Pancreas (tissue), 10 donors: ENCODE measurements at regions not wholly inside any gene's neighbourhood (a gene's known extent, or its start where the extent isn't known, plus 50 kb on each side); places are given as distances from the start of the nearest gene placed in this dataset.
"Not testable (repeated sequence)": the region's sequence is repeated elsewhere in the genome, so short reads cannot be mapped to it uniquely, and the experiment has no call there.

Experiments
- ATAC-seq, 4 donors: fragments of 200-7000 bp; cut with Tn5 transposase; one replicate each; pipeline versions ENCODE4 v1.8.0 to v1.9.1; 2020; ENCODE audit warnings: mild to moderate bottlenecking in 4 of 4, moderate library complexity in 4 of 4
- DNase-seq, 6 donors: peaks; one replicate each; pipeline ENCODE4 v3.0.0-alpha.2; 2020
- FAIRE-seq: peaks from 2 replicates; lab custom pipeline; 2012; peaks lifted over from hg19 to GRCh38; lab: Jason Lieb, UNC
- H3K27ac ChIP-seq, 4 donors: fragments of 200-600 bp; sonication (generic); 1 replicate in 3 of 4; 2 replicates in 1 of 4; pipeline versions ENCODE4 v1.5.0 to v1.8.0; 2020
- H3K27me3 ChIP-seq, 4 donors: fragments of 200-600 bp; one replicate each; pipeline ENCODE4 v1.8.0; 2021
- H3K36me3 ChIP-seq, 3 donors: fragments of 200-600 bp; sonication (generic) in 1 of 3; one replicate each; pipeline versions ENCODE4 v1.5.0 to v1.8.0; 2020 to 2021
- H3K4me1 ChIP-seq, 3 donors: fragments of 200-600 bp; one replicate each; pipeline ENCODE4 v1.8.0; 2021
- H3K4me3 ChIP-seq, 4 donors: fragments of 200-600 bp; sonication (generic) in 2 of 4; one replicate each; pipeline versions ENCODE4 v1.5.0 to v1.8.0; 2020 to 2021
- H3K9me3 ChIP-seq, 4 donors: fragments of 200-600 bp; one replicate each; pipeline ENCODE4 v1.8.0; 2021
- WGBS, 2 donors: extraction: QIAGEN DNeasy Blood & Tissue Kit; methylation state at CpG; one replicate each; pipeline ENCODE4 v1.1.7; 2013; 5-methylcytosine and 5-hydroxymethylcytosine counted together
- intact Hi-C, 3 donors: fragments of 100-400 bp; cut with DNase I; formaldehyde crosslinking; loops; one replicate each; pipeline versions ENCODE4 v1.11.1 to v1.14.2; 2022
- TF ChIP-seq, protein P1 (sequence below), 4 donors: fragments of 200-600 bp; sonication (generic) in 3 of 4; IDR thresholded peaks; one replicate each; pipeline versions ENCODE4 v1.5.0 to v1.8.0; 2021; ENCODE audit warnings: antibody characterized with exemption in 4 of 4
- donor health status: healthy with polysubstance abuse.
- donor health status: DM: no; HTN: no; CAD: no; lungs with moderate emphysema.
- donor health status: DM: no; HTN: no; CAD: no.
- donor health status: control.
- donor health status: control.
- donor health status: Bipolar disorder and iron deficiency.
- donor health status: DM: yes; HTN: yes; CAD: no.
- donor health status: DM: no; HTN: no; CAD: no.
- donor health status: DM: no; HTN: no; CAD: no.
- donor health status: DM: yes; HTN: yes; CAD: no.

DNA sequence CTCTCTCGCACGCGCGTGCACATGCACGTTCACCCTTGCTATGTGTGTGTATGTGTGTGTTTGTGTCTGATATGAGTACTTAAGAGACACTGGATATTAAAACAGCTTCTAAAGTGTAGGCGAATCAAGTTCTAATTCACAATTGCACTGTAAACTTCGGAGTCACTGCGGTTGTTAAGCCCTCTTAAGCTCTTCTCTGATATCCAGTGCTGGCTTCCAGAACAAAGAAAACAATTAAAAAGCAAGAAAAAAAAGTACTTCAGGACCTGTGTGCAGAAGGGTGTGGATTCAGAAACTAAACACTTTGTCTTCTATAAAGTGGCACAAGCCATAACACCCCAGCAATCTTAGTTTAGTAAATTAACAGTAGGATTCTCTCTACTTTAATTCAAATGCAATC, 300.2 kb downstream of the PCDH7 start:
- H3K9me3 ChIP-seq = no peaks in the 10 kb centered on the region
- FAIRE-seq (no peak), ATAC-seq (no peak), DNase-seq (no peak)
- no peaks in the 10 kb centered on the region for H3K4me1 ChIP-seq
- H3K36me3 ChIP-seq = no peaks in the 10 kb centered on the region
- WGBS, 2 donors = 79 to 89% methylated on average over 8 of the region's 8 CpGs
- H3K27me3 ChIP-seq = no peaks in the 10 kb centered on the region
- H3K4me3 ChIP-seq = no peak overlapping the region
- intact Hi-C loops = no loop called here
- no peak overlapping the region for H3K27ac ChIP-seq
- TF ChIP-seq, protein P1, sequence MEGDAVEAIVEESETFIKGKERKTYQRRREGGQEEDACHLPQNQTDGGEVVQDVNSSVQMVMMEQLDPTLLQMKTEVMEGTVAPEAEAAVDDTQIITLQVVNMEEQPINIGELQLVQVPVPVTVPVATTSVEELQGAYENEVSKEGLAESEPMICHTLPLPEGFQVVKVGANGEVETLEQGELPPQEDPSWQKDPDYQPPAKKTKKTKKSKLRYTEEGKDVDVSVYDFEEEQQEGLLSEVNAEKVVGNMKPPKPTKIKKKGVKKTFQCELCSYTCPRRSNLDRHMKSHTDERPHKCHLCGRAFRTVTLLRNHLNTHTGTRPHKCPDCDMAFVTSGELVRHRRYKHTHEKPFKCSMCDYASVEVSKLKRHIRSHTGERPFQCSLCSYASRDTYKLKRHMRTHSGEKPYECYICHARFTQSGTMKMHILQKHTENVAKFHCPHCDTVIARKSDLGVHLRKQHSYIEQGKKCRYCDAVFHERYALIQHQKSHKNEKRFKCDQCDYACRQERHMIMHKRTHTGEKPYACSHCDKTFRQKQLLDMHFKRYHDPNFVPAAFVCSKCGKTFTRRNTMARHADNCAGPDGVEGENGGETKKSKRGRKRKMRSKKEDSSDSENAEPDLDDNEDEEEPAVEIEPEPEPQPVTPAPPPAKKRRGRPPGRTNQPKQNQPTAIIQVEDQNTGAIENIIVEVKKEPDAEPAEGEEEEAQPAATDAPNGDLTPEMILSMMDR (IDR thresholded peaks at IDR 0.05) = no peak

DNA sequence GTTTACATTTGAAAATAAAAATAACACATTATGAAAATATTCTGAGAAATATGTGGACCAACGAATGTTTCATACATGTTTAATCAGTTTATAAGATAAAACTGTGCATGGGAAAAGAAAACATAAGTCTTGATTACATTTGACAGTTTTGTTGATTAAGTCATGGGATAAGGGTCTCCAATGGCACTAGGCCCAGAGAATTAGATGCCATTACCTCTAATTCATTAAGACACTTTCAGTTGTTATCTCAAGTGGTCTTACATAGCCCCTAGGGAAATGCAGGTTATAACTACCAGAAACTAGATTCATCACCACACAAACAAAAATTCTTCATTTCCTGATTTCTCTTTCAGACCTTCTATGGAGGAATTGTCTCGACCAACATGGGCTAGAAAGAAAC, 300.8 kb downstream of the PCDH7 start:
- WGBS, 2 donors = 41 to 48% methylated on average over 2 of the region's 2 CpGs
- intact Hi-C loops = no loop called here
- TF ChIP-seq, protein P1 (IDR thresholded peaks at IDR 0.05) = no peak
- ATAC-seq = no peak
- FAIRE-seq = no peak
- Histone ChIP-seq H3K9me3 (no peaks in the 10 kb centered on the region), H3K4me1 (no peaks in the 10 kb centered on the region), H3K27ac (no peak overlapping the region), H3K36me3 (no peaks in the 10 kb centered on the region), H3K4me3 (no peak overlapping the region), H3K27me3 (no peaks in the 10 kb centered on the region)
- DNase-seq = no peak

DNA sequence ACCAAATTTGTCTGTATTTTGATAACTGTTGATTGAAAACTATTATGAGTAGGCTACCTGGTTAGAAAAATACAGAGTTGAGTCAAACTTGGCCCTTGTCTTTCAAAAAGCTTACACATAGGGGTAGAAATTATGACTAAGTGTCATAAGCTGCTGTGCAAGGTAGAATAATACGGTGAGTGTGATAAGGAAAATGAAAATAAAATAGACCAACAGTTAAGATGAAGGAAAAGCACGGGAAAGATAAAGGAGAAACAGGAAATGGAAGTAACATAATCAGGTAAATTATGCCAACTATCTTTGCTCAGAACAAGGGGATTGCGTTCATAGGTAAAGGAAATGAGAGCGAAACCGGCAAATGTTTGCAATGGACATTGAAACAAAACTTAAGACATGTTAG, 302.5 kb downstream of the PCDH7 start:
- 70% methylated on average over 5 of the region's 5 CpGs for WGBS, 2 donors
- H3K36me3 ChIP-seq = no peaks in the 10 kb centered on the region
- TF ChIP-seq, protein P1 (IDR thresholded peaks at IDR 0.05) = no peak
- H3K4me1 ChIP-seq = no peaks in the 10 kb centered on the region
- no peaks in the 10 kb centered on the region for H3K27me3 ChIP-seq
- intact Hi-C loops = no loop called here
- no peak overlapping the region for H3K4me3 ChIP-seq
- no peak for ATAC-seq
- no peak for FAIRE-seq
- no peaks in the 10 kb centered on the region for H3K9me3 ChIP-seq
- H3K27ac ChIP-seq = no peak overlapping the region
- no peak for DNase-seq

DNA sequence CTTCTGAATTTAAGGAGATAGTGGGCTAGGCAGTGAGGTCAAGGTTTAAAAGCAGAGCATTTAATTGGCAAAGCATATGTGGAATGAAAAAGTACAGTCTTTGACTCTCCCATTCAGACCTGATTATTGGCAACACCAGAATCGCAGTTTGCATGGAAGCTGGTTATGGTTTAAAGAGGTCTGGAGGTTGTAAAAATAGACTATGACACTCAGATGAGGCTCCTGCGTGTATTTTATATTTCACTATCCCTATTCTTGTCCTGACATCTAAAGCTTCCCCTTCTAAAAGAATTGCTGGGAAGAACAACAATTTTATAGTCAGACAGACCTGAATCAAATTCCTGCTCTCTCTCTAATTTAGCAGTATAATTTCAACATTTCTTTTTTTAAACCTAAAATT, 302.9 kb downstream of the PCDH7 start:
- no peaks in the 10 kb centered on the region for H3K36me3 ChIP-seq
- no peak for ATAC-seq
- intact Hi-C loops = no loop called here
- TF ChIP-seq, protein P1 (IDR thresholded peaks at IDR 0.05) = no peak
- H3K27me3 ChIP-seq = no peaks in the 10 kb centered on the region
- H3K4me1 ChIP-seq = no peaks in the 10 kb centered on the region
- WGBS, 2 donors = 68 to 83% methylated on average over 2 of the region's 2 CpGs
- DNase-seq = no peak
- no peak overlapping the region for H3K27ac ChIP-seq
- no peak overlapping the region for H3K4me3 ChIP-seq
- no peak for FAIRE-seq
- H3K9me3 ChIP-seq = no peaks in the 10 kb centered on the region

DNA sequence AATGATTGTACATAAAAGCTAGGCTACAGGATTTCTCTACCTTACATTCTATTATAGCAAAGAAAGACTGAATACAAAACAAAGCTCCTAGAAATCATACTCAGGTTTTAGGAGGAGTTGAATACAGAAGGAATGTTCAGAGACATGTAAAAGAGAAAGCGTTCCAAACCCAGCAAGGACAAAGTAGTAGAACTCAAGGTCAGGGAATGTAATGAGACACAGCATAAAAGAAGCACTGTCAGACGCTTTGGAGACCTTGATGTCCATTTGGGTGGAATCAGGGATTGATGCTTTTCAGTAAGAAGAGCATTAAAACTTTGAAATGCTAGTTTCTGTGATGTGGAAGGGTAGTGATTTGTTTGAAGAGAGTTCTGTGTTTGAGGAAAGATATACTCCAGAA, 303.6 kb downstream of the PCDH7 start:
- Histone ChIP-seq H3K27ac (no peak overlapping the region), H3K4me3 (no peak overlapping the region), H3K9me3 (no peaks in the 10 kb centered on the region), H3K4me1 (no peaks in the 10 kb centered on the region), H3K27me3 (no peaks in the 10 kb centered on the region), H3K36me3 (no peaks in the 10 kb centered on the region)
- 30 to 41% methylated on average over 2 of the region's 2 CpGs for WGBS, 2 donors
- intact Hi-C loops = no loop called here
- ATAC-seq (no peak), DNase-seq (no peak), FAIRE-seq (no peak)
- TF ChIP-seq, protein P1 (IDR thresholded peaks at IDR 0.05) = no peak

DNA sequence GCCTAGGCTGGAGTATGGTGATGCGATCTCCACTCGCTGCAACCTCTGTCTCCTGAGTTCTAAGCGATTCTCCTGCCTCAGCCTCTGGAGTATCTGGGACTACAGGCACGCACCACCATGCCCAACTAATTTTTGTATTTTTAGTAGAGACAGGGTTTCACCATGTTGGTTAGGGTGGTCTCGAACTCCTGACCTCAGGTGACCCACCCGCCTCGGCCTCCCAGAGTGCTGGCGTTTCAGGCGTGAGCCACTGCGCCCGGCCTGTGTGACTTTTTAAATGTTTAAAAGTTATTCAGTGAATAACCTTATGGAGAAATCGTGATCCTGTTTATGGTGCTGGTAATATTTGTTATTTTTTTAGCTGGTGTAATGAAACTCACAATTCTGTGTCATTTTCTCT, 304.6 kb downstream of the PCDH7 start:
- FAIRE-seq = not testable (repeated sequence)

More for the DNA sequence above, 304.6 kb downstream of the PCDH7 start:
- H3K27ac ChIP-seq, DNase-seq, H3K4me1 ChIP-seq, H3K36me3 ChIP-seq, intact Hi-C loops, H3K27me3 ChIP-seq, H3K4me3 ChIP-seq, H3K9me3 ChIP-seq, ATAC-seq: not testable (repeated sequence)
- WGBS, 2 donors = 80 to 88% methylated on average over 12 of the region's 12 CpGs
